Endothelial cell of umbilical vein (primary cell): ENCODE measurements at regions not wholly inside any gene's neighbourhood (a gene's known extent, or its start where the extent isn't known, plus 50 kb on each side); places are given as distances from the start of the nearest gene placed in this dataset.

ENCODE experiments used
- CTCF ChIP-seq, 2 donors: IDR thresholded peaks; 1 replicate in 1 of 2; 2 replicates in 1 of 2; pipeline ENCODE4 v1.5.1; 2011; ENCODE audit warnings: low read length in 2 of 2, mild to moderate bottlenecking in 2 of 2, moderate library complexity in 2 of 2, control low read depth in 1 of 2, inconsistent platforms in 1 of 2, low read depth in 1 of 2; ENCODE audit not compliant: insufficient read depth in 1 of 2; ENCODE audit errors: extremely low read depth in 1 of 2
- JUN ChIP-seq: IDR thresholded peaks from 2 replicates; pipeline ENCODE4 v1.6.1; 2011; ENCODE audit warnings: borderline replicate concordance, low read depth; ENCODE audit not compliant: insufficient read length, insufficient read depth
- MAX ChIP-seq: IDR thresholded peaks from 2 replicates; pipeline ENCODE4 v1.6.1; 2011; ENCODE audit not compliant: insufficient read depth, insufficient read length

- TF ChIP-seq JUN: no peak
- TF ChIP-seq MAX: no peak
- no peak for TF ChIP-seq CTCF (IDR thresholded peaks at IDR 0.05; ENCODE audit: extremely low read depth in 1 of 2, insufficient read depth in 1 of 2, low read depth in 1 of 2, low read length in 2 of 2)
These were observed 474.1 kb upstream of the TUSC1 start for GRCh38 chr9:26152350-26152749.
